HCT116 (cell line): ENCODE measurements at regions not wholly inside any gene's neighbourhood (a gene's known extent, or its start where the extent isn't known, plus 50 kb on each side); places are given as distances from the start of the nearest gene placed in this dataset.

Source experiments
- ATAC-seq: fragments of 200-7000 bp; cut with Tn5 transposase; 2 replicates; pipeline ENCODE4 v1.9.1; 2020; ENCODE audit warnings: mild to moderate bottlenecking, moderate library complexity
- BruUV-seq: library from RNA; stranded (reverse); fragments of 400-500 nt; replicated peaks from 2 replicates; lab custom pipeline; 2021; lab: Mats Ljungman, UMichigan
- CTCF ChIA-PET: fragments of 300-600 bp; sonication (Branson Sonifier 250); formaldehyde crosslinking; loops from one replicate; lab custom pipeline; 2021; ENCODE audit warnings: antibody characterized with exemption; lab: Charles Lee
- POLR2A ChIA-PET: fragments of 300-600, 350-600 bp; sonication (Branson Sonifier 250); formaldehyde crosslinking; loops from one replicate; lab custom pipeline; 2021; ENCODE audit warnings: antibody characterized with exemption; lab: Charles Lee
- RAD21 ChIA-PET, 2 experiments: fragments of 300-600 bp; sonication (Branson Sonifier 250); formaldehyde crosslinking; loops; one replicate each; lab custom pipeline; 2023; ENCODE audit warnings: low total read pairs in 2 of 2; ENCODE audit not compliant: uncharacterized antibody in 2 of 2, unreplicated experiment in 2 of 2, low non-redundant PET in 1 of 2; lab: Charles Lee
- DNase-seq: peaks from one replicate; pipeline ENCODE4 v3.0.0-alpha.2; 2010; ENCODE audit warnings: low read depth, low spot score
- H2AFZ ChIP-seq: fragments of 200-600 bp; shearing (Covaris generic), sonication (generic); 2 replicates; pipeline ENCODE4 v1.6.1; 2017; ENCODE audit warnings: low read depth, mixed run types, mixed read lengths, antibody characterized with exemption, low read length; ENCODE audit not compliant: poor library complexity, severe bottlenecking
- H3K27ac ChIP-seq: 2 replicates; pipeline ENCODE4 v1.5.1; 2012; ENCODE audit warnings: low read depth, low read length
- H3K27me3 ChIP-seq: fragments of 200-600 bp; sonication (generic); 2 replicates; pipeline ENCODE4 v1.6.1; 2016; ENCODE audit warnings: mixed run types, low read length, mixed read lengths; ENCODE audit not compliant: insufficient read depth
- H3K36me3 ChIP-seq, 2 experiments: fragments of 200-500 bp in 1 of 2; fragments of 200-600 bp in 1 of 2; sonication (Bioruptor generic) in 1 of 2; sonication (generic) in 1 of 2; 2 replicates each; pipeline versions ENCODE4 v1.5.1 to v1.6.1; 2014 to 2016; ENCODE audit warnings: low read length in 2 of 2, inconsistent platforms in 1 of 2, mixed read lengths in 1 of 2, mixed run types in 1 of 2; ENCODE audit not compliant: insufficient read depth in 2 of 2, control insufficient read depth in 1 of 2
- H3K4me1 ChIP-seq, 2 experiments: fragments of 200-600 bp in 1 of 2; sonication (generic) in 1 of 2; 2 replicates each; pipeline versions ENCODE4 v1.5.1 to v1.6.1; 2012 to 2017; ENCODE audit warnings: low read length in 2 of 2, inconsistent platforms in 1 of 2, mild to moderate bottlenecking in 1 of 2, mixed read lengths in 1 of 2, mixed run types in 1 of 2, moderate library complexity in 1 of 2; ENCODE audit not compliant: insufficient read depth in 2 of 2, control insufficient read depth in 1 of 2
- H3K4me2 ChIP-seq: fragments of 200-600 bp; sonication (generic); 2 replicates; pipeline ENCODE4 v1.6.1; 2017; ENCODE audit warnings: mixed run types, low read length, mixed read lengths
- H3K4me3 ChIP-seq, 2 experiments: fragments of 200-600 bp in 1 of 2; sonication (generic) in 1 of 2; replicated peaks in 1 of 2; 2 replicates each; pipeline ENCODE4 v1.5.1; 2011 to 2016; ENCODE audit warnings: low read length in 2 of 2, control low read depth in 1 of 2, low read depth in 1 of 2, mild to moderate bottlenecking in 1 of 2, mixed read lengths in 1 of 2, mixed run types in 1 of 2
- H3K79me2 ChIP-seq: fragments of 200-600 bp; sonication (generic); 2 replicates; pipeline ENCODE4 v1.6.1; 2017; ENCODE audit warnings: mild to moderate bottlenecking, mixed run types, low read length, moderate library complexity, mixed read lengths; ENCODE audit not compliant: insufficient read depth
- H3K9ac ChIP-seq: fragments of 200-600 bp; sonication (generic); 2 replicates; pipeline ENCODE4 v1.6.1; 2016; ENCODE audit warnings: low read length, mixed read lengths
- H3K9me2 ChIP-seq: fragments of 200-600 bp; sonication (generic), shearing (Covaris generic); 2 replicates; pipeline ENCODE4 v1.6.1; 2017; ENCODE audit warnings: mixed run types, mild to moderate bottlenecking, moderate library complexity; ENCODE audit not compliant: insufficient read depth
- H3K9me3 ChIP-seq, 2 experiments: fragments of 200-500 bp in 1 of 2; fragments of 200-600 bp in 1 of 2; sonication (Bioruptor generic) in 1 of 2; sonication (generic) in 1 of 2; 2 replicates each; pipeline ENCODE4 v1.6.1; 2014 to 2017; ENCODE audit warnings: low read length in 2 of 2, mixed read lengths in 2 of 2, inconsistent platforms in 1 of 2, low read depth in 1 of 2, mild to moderate bottlenecking in 1 of 2, mixed run types in 1 of 2, moderate library complexity in 1 of 2; ENCODE audit not compliant: control insufficient read depth in 1 of 2, insufficient read depth in 1 of 2
- H4K20me1 ChIP-seq: fragments of 200-600 bp; sonication (generic), shearing (Covaris generic); 2 replicates; pipeline ENCODE4 v1.6.1; 2017; ENCODE audit warnings: mixed run types, mild to moderate bottlenecking, moderate library complexity; ENCODE audit not compliant: insufficient read depth
- CBX3 ChIP-seq: IDR thresholded peaks from 2 replicates; pipeline ENCODE4 v1.6.1; 2012; ENCODE audit warnings: low read depth
- EGR1 ChIP-seq: IDR thresholded peaks from 2 replicates; pipeline ENCODE4 v1.6.1; 2012; ENCODE audit warnings: low read depth
- ELF1 ChIP-seq: IDR thresholded peaks from 2 replicates; pipeline ENCODE4 v1.6.1; 2012; ENCODE audit warnings: low read depth, borderline replicate concordance
- EZH2phosphoT487 ChIP-seq: fragments of 200-600 bp; IDR thresholded peaks from 2 replicates; pipeline ENCODE4 v1.6.1; 2018; ENCODE audit warnings: antibody characterized with exemption, borderline replicate concordance
- JUND ChIP-seq: IDR thresholded peaks from 2 replicates; pipeline ENCODE4 v1.6.1; 2012
- MAX ChIP-seq: IDR thresholded peaks from 2 replicates; pipeline ENCODE4 v1.6.1; 2012
- POLR2A ChIP-seq: IDR thresholded peaks from 2 replicates; pipeline ENCODE4 v1.7.0; 2011; ENCODE audit warnings: borderline replicate concordance; ENCODE audit not compliant: insufficient read depth, insufficient read length; ENCODE audit errors: extremely low read depth
- RAD21 ChIP-seq: IDR thresholded peaks from 2 replicates; pipeline ENCODE4 v1.6.1; 2012; ENCODE audit warnings: low read depth, mild to moderate bottlenecking
- REST ChIP-seq: IDR thresholded peaks from 2 replicates; pipeline ENCODE4 v1.6.1; 2012; ENCODE audit warnings: low read depth
- SIN3A ChIP-seq: IDR thresholded peaks from 2 replicates; pipeline ENCODE4 v1.6.1; 2012; ENCODE audit warnings: low read depth
- SP1 ChIP-seq: IDR thresholded peaks from 2 replicates; pipeline ENCODE4 v1.6.1; 2012; ENCODE audit warnings: low read depth
- YY1 ChIP-seq: IDR thresholded peaks from 2 replicates; pipeline ENCODE4 v1.6.1; 2011; ENCODE audit warnings: low read length, low read depth, moderate library complexity, mild to moderate bottlenecking; ENCODE audit not compliant: insufficient replicate concordance; ENCODE audit errors: extremely low read depth
- ZBTB33 ChIP-seq: IDR thresholded peaks from 2 replicates; pipeline ENCODE4 v1.6.1; 2011; ENCODE audit warnings: mild to moderate bottlenecking, low read length, moderate library complexity; ENCODE audit not compliant: insufficient replicate concordance; ENCODE audit errors: extremely low read depth
- ZFX ChIP-seq: fragments of 450-650 bp; IDR thresholded peaks from 2 replicates; pipeline ENCODE4 v1.6.1; 2017
- ZNF274 ChIP-seq: fragments of 200-500 bp; sonication (Bioruptor generic); IDR thresholded peaks from 2 replicates; pipeline ENCODE4 v1.6.1; 2014; ENCODE audit warnings: mild to moderate bottlenecking, low read depth, low read length, inconsistent platforms
- intact Hi-C: fragments of 100-400 bp; cut with micrococcal nuclease; formaldehyde crosslinking; loops from 2 replicates; pipeline ENCODE4 v1.10.0; 2022

DNA sequence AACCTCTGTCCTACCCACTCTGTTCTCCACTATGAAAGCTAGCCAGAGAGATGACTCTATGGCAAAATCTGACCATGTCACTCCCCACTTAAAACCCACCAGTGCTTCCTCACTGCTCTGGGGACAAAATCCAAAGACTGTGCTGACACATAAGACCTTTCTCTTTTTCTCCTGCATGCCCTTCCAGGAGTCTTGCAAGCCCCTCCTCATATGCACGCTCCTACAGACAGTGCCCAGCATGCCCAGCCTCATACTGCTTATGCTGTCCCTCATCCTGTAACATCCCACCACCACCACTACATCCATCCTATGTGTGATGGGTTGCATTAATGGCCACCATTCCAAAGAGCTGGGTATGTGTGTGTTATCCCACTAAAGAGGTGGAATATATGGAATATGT is 118.3 kb downstream of the BUD13 start:
- Histone ChIP-seq H4K20me1 (no peaks in the 10 kb centered on the region; the same call in 1 of the 2 replicates), H3K9me3 (peaks cover 7 to 10% of the 10 kb centered on the region in 2 experiments; a peak in 2 of 4 replicates), H3K27me3 (peaks cover 15% of the 10 kb centered on the region; the same call in 1 of the 2 replicates), H3K9ac (no peak overlapping the region), H3K4me2 (no peak overlapping the region), H3K4me3 (no peak overlapping the region), H2AFZ (no peak overlapping the region), H3K27ac (no peak overlapping the region), H3K79me2 (no peaks in the 10 kb centered on the region), H3K9me2 (no peaks in the 10 kb centered on the region), H3K36me3 (no peaks in the 10 kb centered on the region), H3K4me1 (no peaks in the 10 kb centered on the region)
- POLR2A ChIA-PET = no interaction called here
- CTCF ChIA-PET = no interaction called here
- ATAC-seq (no peak), DNase-seq (no peak)
- intact Hi-C loops = no loop called here
- no peak for TF ChIP-seq SIN3A
- no peak for TF ChIP-seq JUND
- TF ChIP-seq ELF1 = no peak
- no peak for TF ChIP-seq ZNF274
- TF ChIP-seq SP1 = no peak
- TF ChIP-seq MAX = no peak
- TF ChIP-seq EGR1 = no peak
- TF ChIP-seq REST = no peak
- TF ChIP-seq ZFX = no peak
- TF ChIP-seq EZH2phosphoT487 = no peak
- TF ChIP-seq POLR2A = no peak
- TF ChIP-seq ZBTB33 = no peak
- TF ChIP-seq CBX3 = no peak
- no peak for TF ChIP-seq RAD21
- TF ChIP-seq YY1 = no peak
- RAD21 ChIA-PET = no interaction called here
- no TSS peak for BruUV-seq
